ENCODE measurements at regions not wholly inside any gene's neighbourhood (a gene's known extent, or its start where the extent isn't known, plus 50 kb on each side); places are given as distances from the start of the nearest gene placed in this dataset.

DNA sequence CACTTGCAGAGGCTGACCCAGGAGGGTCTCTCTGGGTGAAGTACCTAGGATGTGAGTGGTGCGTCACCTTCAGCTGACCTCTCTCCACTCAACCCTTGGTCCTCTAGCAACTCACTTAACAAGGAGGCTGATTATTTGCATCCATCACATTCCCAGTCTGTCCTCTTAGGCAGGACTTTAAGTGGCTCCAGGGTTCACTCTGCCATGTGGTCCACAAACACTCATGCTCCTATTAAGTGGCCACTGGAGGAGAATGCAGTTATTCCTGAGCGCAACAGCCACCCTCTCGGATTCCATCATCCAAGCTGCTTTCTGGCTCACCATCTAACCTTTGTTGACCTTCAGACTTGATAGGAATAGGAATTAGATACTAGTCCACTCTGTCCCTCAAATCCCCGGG is 61.1 kb upstream of the SCAF8 start:
- ChIA-PET POLR2A (no interaction called here), CTCF (interaction anchor here (0.9 kb wide), 1 partner anchor 505 kb away, joined by 3 read pairs; no protein-coding TSS in a partner anchor)
- H2AFZ ChIP-seq (ENCODE audit: low read depth, low read length), result no peak overlapping the region
- H4K20me1 ChIP-seq (replicated peaks; ENCODE audit: control insufficient read depth, extremely low read depth, insufficient read depth, low read length), result no peaks in the 10 kb centered on the region
- no peaks in the 10 kb centered on the region for H3K9me1 ChIP-seq (replicated peaks; ENCODE audit: control insufficient read depth, extremely low read depth, insufficient read depth, low read length)
- H3K9me3 ChIP-seq (replicated peaks; ENCODE audit: control insufficient read depth, insufficient read depth, low read length), result no peaks in the 10 kb centered on the region
- no peaks in the 10 kb centered on the region for H3K27me3 ChIP-seq (ENCODE audit: control insufficient read depth in 2 of 2, insufficient read depth in 2 of 2, low read length in 2 of 2)
- FAIRE-seq, result no peak
- DNase-seq (ENCODE audit: low read depth, low spot score), result no peak
- no peak overlapping the region for H3K9ac ChIP-seq (replicated peaks; ENCODE audit: extremely low read depth, insufficient read depth, low read length)
- intact Hi-C loops (cut with micrococcal nuclease) (no loop called here), dilution Hi-C loops (cut with MboI; ENCODE audit: extremely low pct_ligation_motif_present, low sequenced_read_pairs) (no loop called here)
- no peak overlapping the region for H3K27ac ChIP-seq (ENCODE audit: insufficient read depth, low read depth, low read length)
- no TSS peak for BruUV-seq (replicated peaks)
- no peaks in the 10 kb centered on the region for H3K79me2 ChIP-seq (ENCODE audit: control insufficient read depth, insufficient read depth, low read length)
- H3K4me2 ChIP-seq (ENCODE audit: insufficient read depth, low read length), result no peak overlapping the region
- no peak overlapping the region for H3K4me3 ChIP-seq (replicated peaks in 1 of 3; ENCODE audit: insufficient read depth in 1 of 3, low read depth in 1 of 3, low read length in 3 of 3)
- no peak for TF ChIP-seq POLR2A (IDR thresholded peaks at IDR 0.05; ENCODE audit: low read depth, low read length)
- TF ChIP-seq, protein P1, sequence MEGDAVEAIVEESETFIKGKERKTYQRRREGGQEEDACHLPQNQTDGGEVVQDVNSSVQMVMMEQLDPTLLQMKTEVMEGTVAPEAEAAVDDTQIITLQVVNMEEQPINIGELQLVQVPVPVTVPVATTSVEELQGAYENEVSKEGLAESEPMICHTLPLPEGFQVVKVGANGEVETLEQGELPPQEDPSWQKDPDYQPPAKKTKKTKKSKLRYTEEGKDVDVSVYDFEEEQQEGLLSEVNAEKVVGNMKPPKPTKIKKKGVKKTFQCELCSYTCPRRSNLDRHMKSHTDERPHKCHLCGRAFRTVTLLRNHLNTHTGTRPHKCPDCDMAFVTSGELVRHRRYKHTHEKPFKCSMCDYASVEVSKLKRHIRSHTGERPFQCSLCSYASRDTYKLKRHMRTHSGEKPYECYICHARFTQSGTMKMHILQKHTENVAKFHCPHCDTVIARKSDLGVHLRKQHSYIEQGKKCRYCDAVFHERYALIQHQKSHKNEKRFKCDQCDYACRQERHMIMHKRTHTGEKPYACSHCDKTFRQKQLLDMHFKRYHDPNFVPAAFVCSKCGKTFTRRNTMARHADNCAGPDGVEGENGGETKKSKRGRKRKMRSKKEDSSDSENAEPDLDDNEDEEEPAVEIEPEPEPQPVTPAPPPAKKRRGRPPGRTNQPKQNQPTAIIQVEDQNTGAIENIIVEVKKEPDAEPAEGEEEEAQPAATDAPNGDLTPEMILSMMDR (IDR thresholded peaks at IDR 0.05; ENCODE audit: extremely low read depth in 1 of 2, insufficient read depth in 1 of 2, low read depth in 1 of 2, low read length in 2 of 2), result no peak
- TF ChIP-seq POLR2AphosphoS5 (IDR thresholded peaks at IDR 0.05; ENCODE audit: insufficient read depth, low read depth, low read length), result no peak
- TF ChIP-seq MYC (IDR thresholded peaks at IDR 0.05; ENCODE audit: low read depth, low read length), result no peak
- TF ChIP-seq, protein P2, sequence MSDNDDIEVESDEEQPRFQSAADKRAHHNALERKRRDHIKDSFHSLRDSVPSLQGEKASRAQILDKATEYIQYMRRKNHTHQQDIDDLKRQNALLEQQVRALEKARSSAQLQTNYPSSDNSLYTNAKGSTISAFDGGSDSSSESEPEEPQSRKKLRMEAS (IDR thresholded peaks at IDR 0.05; ENCODE audit: insufficient read depth, insufficient read length), result no peak
- no peak for TF ChIP-seq GATA2 (IDR thresholded peaks at IDR 0.05; ENCODE audit: insufficient read depth, insufficient read length, low read depth, low read length)
- no peak for TF ChIP-seq EZH2 (IDR thresholded peaks at IDR 0.05; ENCODE audit: borderline replicate concordance, low read depth, low read length, severe bottlenecking)
- no peak for TF ChIP-seq FOS (IDR thresholded peaks at IDR 0.05; ENCODE audit: borderline replicate concordance, insufficient read depth, low read length)
- TF ChIP-seq JUN (IDR thresholded peaks at IDR 0.05; ENCODE audit: borderline replicate concordance, insufficient read depth, insufficient read length, low read depth), result no peak
- H3K36me3 ChIP-seq (ENCODE audit: control insufficient read depth in 2 of 2, extremely low read depth in 1 of 2, insufficient read depth in 2 of 2, low read length in 2 of 2), result no peaks in the 10 kb centered on the region
- H3K4me1 ChIP-seq (ENCODE audit: control insufficient read depth, extremely low read depth, insufficient read depth, low read length), result no peaks in the 10 kb centered on the region

Measured in endothelial cell of umbilical vein (primary cell).